MM.1S (cell line): ENCODE measurements at regions not wholly inside any gene's neighbourhood (a gene's known extent, or its start where the extent isn't known, plus 50 kb on each side); places are given as distances from the start of the nearest gene placed in this dataset.

Experiments used
- DNase-seq: peaks from one replicate; pipeline ENCODE4 v3.0.0-alpha.2; 2015
- H2AFZ ChIP-seq: fragments of 300-600 bp; sonication (generic); 2 replicates; pipeline ENCODE4 v1.6.0; 2016; ENCODE audit warnings: antibody characterized with exemption, low read length
- H3F3A ChIP-seq: fragments of 300-600 bp; sonication (generic); 2 replicates; pipeline ENCODE4 v1.6.1; 2016; ENCODE audit warnings: mild to moderate bottlenecking, antibody characterized with exemption, low read length, moderate library complexity, mixed read lengths; ENCODE audit not compliant: insufficient read depth
- H3K27ac ChIP-seq: fragments of 300-600 bp; sonication (generic); 2 replicates; pipeline ENCODE4 v1.5.1; 2016; ENCODE audit warnings: mild to moderate bottlenecking, low read length
- H3K27me3 ChIP-seq: fragments of 300-600 bp; sonication (generic); replicated peaks from 2 replicates; pipeline ENCODE4 v1.6.0; 2016; ENCODE audit warnings: low read length; ENCODE audit not compliant: insufficient read depth
- H3K36me3 ChIP-seq: fragments of 300-600 bp; sonication (generic); replicated peaks from 2 replicates; pipeline ENCODE4 v1.6.1; 2016; ENCODE audit warnings: mild to moderate bottlenecking, low read length, mixed read lengths; ENCODE audit not compliant: insufficient read depth
- H3K4me1 ChIP-seq: fragments of 300-600 bp; sonication (generic); 2 replicates; pipeline ENCODE4 v1.6.1; 2016; ENCODE audit warnings: low read length, mixed read lengths
- H3K4me2 ChIP-seq: fragments of 300-600 bp; sonication (generic); 2 replicates; pipeline ENCODE4 v1.6.0; 2016; ENCODE audit warnings: low read depth, low read length
- H3K4me3 ChIP-seq: fragments of 300-600 bp; sonication (generic); 2 replicates; pipeline ENCODE4 v1.5.1; 2016; ENCODE audit warnings: low read length, mixed read lengths
- H3K79me2 ChIP-seq: fragments of 300-600 bp; sonication (generic); 2 replicates; pipeline ENCODE4 v1.6.1; 2016; ENCODE audit warnings: mixed run types, low read length, mixed read lengths
- H3K9ac ChIP-seq: fragments of 300-600 bp; sonication (generic); 2 replicates; pipeline ENCODE4 v1.6.1; 2016; ENCODE audit warnings: low read length, mixed read lengths
- H3K9me2 ChIP-seq: fragments of 300-600 bp; sonication (generic); replicated peaks from 2 replicates; pipeline ENCODE4 v1.6.1; 2016; ENCODE audit warnings: mild to moderate bottlenecking, low read length, mixed read lengths; ENCODE audit not compliant: insufficient read depth
- H3K9me3 ChIP-seq: fragments of 300-600 bp; sonication (generic); replicated peaks from 2 replicates; pipeline ENCODE4 v1.6.1; 2016; ENCODE audit warnings: mild to moderate bottlenecking, low read length, mixed read lengths; ENCODE audit not compliant: insufficient read depth
- H4K20me1 ChIP-seq: fragments of 300-600 bp; sonication (generic); 2 replicates; pipeline ENCODE4 v1.6.1; 2016; ENCODE audit warnings: mild to moderate bottlenecking, low read length, moderate library complexity, mixed read lengths; ENCODE audit not compliant: insufficient read depth
- CTCF ChIP-seq: fragments of 300-600 bp; sonication (generic); IDR thresholded peaks from 2 replicates; pipeline ENCODE4 v1.5.1; 2016; ENCODE audit warnings: antibody characterized with exemption, low read length, mixed read lengths
- EZH2 ChIP-seq: fragments of 300-600 bp; sonication (generic); optimal IDR thresholded peaks from 2 replicates; pipeline ENCODE3; 2017; ENCODE audit warnings: low read depth, mild to moderate bottlenecking, antibody characterized with exemption, low read length, mixed read lengths
- EZH2phosphoT487 ChIP-seq: fragments of 300-600 bp; sonication (generic); IDR thresholded peaks from 2 replicates; pipeline ENCODE4 v1.6.1; 2018; ENCODE audit warnings: antibody characterized with exemption, low read length

- Histone ChIP-seq H3K79me2 (no peaks in the 10 kb centered on the region), H3K9me3 (no peaks in the 10 kb centered on the region), H3K4me2 (no peak overlapping the region), H4K20me1 (no peaks in the 10 kb centered on the region), H3K27me3 (no peaks in the 10 kb centered on the region), H3K36me3 (no peaks in the 10 kb centered on the region), H2AFZ (no peak overlapping the region), H3K4me1 (peaks cover 7% of the 10 kb centered on the region; the same call in 1 of the 2 replicates), H3K9ac (no peak overlapping the region), H3K27ac (no peak overlapping the region), H3K9me2 (no peaks in the 10 kb centered on the region), H3F3A (no peaks in the 10 kb centered on the region), H3K4me3 (no peak overlapping the region)
- no peak for TF ChIP-seq CTCF
- TF ChIP-seq EZH2phosphoT487: no peak
- TF ChIP-seq EZH2: no peak
- no peak for DNase-seq
Measured at GRCh38 chr12:24697769-24698168, 251.1 kb downstream of the BCAT1 start.

- no peak overlapping the region for H2AFZ ChIP-seq
- H3K36me3 ChIP-seq: no peaks in the 10 kb centered on the region
- H3K4me2 ChIP-seq: no peak overlapping the region
- H3K27ac ChIP-seq: no peak overlapping the region
- DNase-seq: no peak
- no peaks in the 10 kb centered on the region for H3F3A ChIP-seq
- TF ChIP-seq CTCF (no peak), EZH2 (no peak), EZH2phosphoT487 (no peak)
- no peak overlapping the region for H3K9ac ChIP-seq
- no peaks in the 10 kb centered on the region for H4K20me1 ChIP-seq
- H3K27me3 ChIP-seq: no peaks in the 10 kb centered on the region
- no peak overlapping the region for H3K4me3 ChIP-seq
- H3K9me2 ChIP-seq: no peaks in the 10 kb centered on the region
- no peaks in the 10 kb centered on the region for H3K79me2 ChIP-seq
- no peaks in the 10 kb centered on the region for H3K9me3 ChIP-seq
- H3K4me1 ChIP-seq: peaks cover 7% of the 10 kb centered on the region; the same call in 1 of the 2 replicates
Measured at GRCh38 chr12:24697295-24697694, 251.6 kb downstream of the BCAT1 start.

GRCh38 chr12:24696800-24697199, 252.1 kb downstream of the BCAT1 start:
- H4K20me1 ChIP-seq: no peaks in the 10 kb centered on the region
- no peak overlapping the region for H3K4me3 ChIP-seq
- no peaks in the 10 kb centered on the region for H3K36me3 ChIP-seq
- H2AFZ ChIP-seq: no peak overlapping the region
- no peaks in the 10 kb centered on the region for H3K27me3 ChIP-seq
- no peak overlapping the region for H3K9ac ChIP-seq
- no peaks in the 10 kb centered on the region for H3K9me3 ChIP-seq
- H3K9me2 ChIP-seq: no peaks in the 10 kb centered on the region
- no peak for TF ChIP-seq EZH2
- no peak for TF ChIP-seq CTCF
- TF ChIP-seq EZH2phosphoT487: no peak
- DNase-seq: no peak
- H3K4me1 ChIP-seq: peaks cover 7% of the 10 kb centered on the region; the same call in 1 of the 2 replicates
- H3K79me2 ChIP-seq: no peaks in the 10 kb centered on the region
- H3F3A ChIP-seq: no peaks in the 10 kb centered on the region
- H3K27ac ChIP-seq: no peak overlapping the region
- no peak overlapping the region for H3K4me2 ChIP-seq
